Ureter (tissue), 1 donor: ENCODE measurements at regions not wholly inside any gene's neighbourhood (a gene's known extent, or its start where the extent isn't known, plus 50 kb on each side); places are given as distances from the start of the nearest gene placed in this dataset.

ENCODE experiments used
- DNase-seq: peaks from one replicate; pipeline ENCODE4 v3.0.0-alpha.2; 2020; ENCODE audit warnings: low spot score
- donor health status: DM: yes; HTN: yes; CAD: no.

DNA sequence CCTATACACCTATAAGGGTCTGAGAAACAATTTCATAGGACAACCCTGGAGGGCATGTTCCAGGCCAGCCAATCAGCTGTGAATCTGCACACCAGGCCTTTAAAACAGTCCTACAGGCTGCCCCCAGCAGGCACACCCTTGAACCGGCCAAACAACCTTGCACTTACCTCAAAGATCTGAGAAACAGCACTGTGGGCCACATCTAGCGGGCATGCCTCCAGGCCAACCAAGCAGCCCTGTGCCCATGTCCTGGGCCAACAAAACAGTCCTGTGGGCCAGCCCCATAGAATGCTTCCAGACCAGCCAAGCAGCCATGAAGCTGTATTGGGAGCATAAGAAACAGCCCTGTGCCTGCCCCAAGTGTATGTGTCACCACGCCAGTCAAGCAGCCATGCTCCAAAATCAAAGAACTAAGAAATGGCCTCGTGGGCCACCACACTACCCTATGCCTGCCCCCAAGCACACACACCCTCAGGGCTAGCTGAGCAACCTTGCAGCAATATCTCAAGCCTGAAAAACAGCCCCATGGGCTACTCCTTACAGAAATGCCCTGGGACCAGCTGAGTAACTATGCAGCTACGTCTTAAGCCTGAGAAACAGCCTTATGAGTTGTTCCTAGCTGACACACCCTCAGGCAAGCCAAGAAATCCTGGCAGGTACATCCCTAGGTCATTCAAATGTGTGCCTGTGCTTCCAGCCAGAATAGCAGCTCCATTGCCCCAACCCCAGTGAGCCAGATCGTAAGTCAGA is 2243.8 kb upstream of the C9orf72 start:
- no peak for DNase-seq

DNA sequence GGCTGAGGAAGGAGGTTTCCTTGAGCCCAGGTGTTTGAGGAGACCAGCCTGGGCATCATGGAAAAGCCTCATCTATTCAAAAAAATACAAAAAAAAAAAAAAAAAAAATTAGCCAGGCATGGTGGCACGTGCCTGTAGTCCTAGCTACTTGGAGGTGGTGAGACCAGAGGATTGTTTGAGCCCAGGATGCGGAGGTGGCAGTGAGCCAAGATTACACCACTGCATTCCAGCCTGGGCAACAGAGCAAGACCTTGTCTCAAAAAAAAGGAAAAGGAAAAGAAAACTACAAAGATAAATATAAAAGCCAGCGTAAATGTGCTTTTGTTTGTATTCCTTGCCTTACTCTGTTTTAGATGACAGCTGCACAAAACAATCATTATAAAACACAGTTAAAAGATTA is 2249.2 kb upstream of the C9orf72 start:
- no peak for DNase-seq

DNA sequence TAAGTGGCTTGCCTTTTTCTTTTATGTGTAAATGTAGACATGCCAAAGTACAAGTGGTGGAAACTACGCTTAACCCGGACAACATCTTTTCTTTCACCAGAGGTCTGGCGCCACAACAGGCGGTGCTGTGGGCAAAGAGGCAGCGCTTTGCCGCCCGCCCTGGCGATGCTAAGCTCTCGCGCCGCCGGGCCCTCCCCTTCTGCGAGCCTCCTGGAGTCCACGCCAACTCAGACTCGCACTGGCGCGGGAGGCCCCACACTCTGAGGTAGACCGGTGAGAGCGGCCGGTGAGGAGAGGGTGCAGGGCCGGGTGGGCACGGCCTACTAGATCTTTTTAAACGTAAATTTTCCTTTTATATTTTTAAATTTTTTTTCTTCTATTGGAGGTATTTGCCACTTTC is 2253.1 kb upstream of the C9orf72 start:
- DNase-seq: no peak

DNA sequence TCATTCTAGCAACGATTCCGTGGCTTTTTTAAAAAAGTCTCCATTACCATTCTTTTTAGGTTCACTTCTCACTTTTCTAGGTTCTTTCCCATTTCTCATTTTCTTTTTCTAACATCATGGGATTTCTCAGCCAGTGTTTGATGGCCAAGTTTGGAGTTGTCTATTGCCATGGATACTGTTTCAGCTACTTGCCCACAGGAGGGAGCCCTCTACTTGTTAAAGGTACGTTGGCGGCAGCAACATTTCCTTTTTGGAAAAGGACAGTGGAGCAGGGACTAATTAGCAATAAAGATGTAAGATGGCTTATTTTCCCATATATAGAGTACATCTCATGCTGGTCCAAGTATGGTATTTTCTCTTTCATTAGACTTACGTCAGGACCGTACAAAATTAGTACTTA is 2257.5 kb upstream of the C9orf72 start:
- no peak for DNase-seq

DNA sequence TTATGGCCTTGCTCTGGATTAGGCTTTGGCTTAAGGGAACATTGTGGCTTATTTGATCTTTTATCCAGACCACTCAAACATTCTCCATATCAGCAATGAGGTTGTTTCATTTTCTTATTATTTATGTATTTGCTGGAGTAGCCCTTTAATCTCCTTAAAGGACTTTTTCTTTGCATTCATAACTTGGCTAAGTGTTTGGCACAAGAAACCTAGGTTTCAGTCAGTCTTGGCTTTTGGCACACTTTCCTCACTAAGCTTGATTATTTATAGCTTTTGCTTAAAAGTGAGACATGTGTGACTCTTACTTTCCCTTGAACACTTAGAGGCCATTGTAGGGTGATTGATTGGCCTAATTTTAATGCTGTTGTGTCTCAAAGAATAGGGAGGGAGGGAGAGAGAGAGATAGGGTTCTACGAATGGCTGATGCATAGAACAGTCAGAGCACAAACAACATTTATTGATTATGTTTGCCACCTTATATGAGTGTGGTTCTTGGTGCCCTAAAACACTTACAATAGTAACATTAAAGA is 2265.3 kb upstream of the C9orf72 start:
- no peak for DNase-seq

DNA sequence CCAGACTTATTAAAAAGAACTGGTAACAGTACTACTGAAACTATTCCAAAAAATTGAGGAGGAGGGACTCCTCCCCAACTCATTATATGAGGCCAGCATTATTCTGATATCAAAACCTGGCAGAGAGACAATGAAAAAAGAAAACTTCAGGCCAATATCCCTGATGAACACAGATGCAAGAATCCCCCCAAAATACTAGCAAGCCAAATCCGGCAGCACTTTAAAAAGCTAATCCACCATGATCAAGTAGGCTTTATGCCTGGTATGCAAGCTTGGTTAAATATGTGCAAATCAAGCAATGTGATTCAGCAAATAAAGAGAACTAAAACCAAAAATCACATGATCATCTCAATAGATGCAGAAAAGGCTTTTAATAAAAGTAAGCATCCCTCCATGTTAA is 2271.0 kb upstream of the C9orf72 start:
- DNase-seq: no peak

DNA sequence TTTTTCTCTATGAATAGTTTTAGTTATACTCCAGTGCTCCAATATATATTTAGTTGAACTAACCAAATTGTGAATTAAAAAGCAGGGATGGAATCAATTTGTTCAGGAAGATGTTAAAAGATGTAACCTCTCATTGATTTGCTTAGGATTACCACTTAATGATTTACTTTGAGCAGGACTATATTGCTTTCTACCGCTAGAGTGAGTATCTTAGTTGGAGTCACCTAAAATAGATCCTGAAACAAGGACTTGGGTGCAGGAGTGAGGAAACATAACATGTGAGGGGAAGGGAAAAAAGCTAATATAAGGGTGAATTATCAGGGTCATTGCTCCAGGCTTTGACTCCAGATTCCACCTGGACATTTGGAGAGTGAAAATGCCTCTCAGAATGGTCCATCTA is 2277.4 kb upstream of the C9orf72 start:
- no peak for DNase-seq

DNA sequence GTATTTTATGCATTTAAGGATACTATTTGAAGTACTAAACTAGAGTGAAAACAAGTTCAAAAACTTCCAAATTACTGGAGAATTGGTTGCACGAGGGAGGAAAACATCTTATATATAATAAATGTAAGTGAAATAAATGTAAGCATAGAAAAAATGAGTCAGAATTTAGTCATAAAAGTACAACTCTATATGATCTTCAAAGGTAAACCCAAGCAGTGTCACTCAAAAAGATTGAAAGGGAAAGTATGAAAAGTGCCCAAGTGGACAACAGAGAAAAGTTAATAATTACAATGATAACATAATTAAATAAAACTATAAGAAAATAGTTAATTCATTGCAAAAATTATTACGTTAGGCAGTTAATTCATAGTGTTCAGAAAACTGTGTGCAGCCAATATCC is 2288.5 kb upstream of the C9orf72 start:
- DNase-seq: no peak

DNA sequence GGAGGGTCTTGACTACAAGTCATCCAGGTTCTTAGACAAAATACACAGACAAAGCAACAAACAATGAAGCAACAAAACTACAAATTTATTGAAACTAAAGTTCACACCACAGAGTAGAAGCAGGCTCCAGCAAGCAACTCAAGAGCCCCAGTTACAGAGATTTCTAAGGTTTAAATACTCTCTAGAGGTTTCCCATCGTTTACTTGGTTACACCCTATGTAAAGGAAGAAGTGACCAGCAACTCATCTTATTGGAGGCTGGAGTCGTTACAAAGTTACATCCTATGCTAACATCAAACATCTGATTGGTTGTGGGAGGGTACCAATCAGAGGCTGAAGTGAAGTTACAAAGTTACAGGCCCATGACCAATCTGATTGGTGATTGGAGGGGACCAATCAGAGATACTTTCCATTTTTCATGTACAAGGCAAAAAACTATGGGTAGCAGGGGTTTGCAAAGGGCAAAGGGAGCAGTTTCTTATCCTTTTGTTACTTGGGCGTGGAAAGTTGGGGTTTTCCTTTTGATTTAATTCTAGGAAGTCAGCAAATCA is 2292.6 kb upstream of the C9orf72 start:
- DNase-seq: no peak

DNA sequence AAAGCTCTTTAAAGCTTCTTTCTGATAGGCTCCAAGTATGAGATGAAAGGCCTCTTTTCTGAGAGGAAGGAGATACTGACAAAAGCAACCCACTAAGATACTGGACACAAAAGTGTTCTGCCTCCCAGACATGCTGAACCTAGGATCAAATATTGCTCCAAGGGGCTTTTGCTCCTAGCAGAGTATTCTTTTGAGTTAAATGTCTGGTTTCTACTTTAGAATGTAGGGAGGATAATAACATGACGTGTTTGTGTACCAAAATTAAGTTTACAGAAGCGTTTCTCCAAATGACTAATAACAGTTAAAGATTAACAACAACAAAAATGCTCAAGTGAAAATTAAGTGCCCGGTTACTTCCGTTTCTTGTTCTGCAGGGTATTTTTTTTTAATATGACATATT is 2293.3 kb upstream of the C9orf72 start:
- DNase-seq: no peak

DNA sequence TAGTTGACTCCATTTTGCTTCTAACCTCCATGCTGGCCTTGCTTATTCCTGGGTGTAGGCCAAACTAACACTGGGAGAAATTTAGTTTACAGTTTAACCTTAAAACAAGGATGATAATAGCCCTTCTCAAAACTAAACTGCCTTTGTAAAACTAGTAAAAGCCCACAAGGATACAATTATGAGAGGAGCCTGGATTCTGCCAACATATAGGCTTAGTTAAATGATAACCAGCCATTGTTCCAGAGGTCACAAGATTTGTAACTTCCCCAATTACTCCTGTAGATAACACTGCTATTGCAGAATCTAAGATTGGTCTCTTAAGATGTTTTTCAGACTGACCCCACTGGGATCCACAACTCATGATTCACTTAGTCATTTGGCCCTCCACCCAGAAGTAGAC is 2300.3 kb upstream of the C9orf72 start:
- DNase-seq: no peak

DNA sequence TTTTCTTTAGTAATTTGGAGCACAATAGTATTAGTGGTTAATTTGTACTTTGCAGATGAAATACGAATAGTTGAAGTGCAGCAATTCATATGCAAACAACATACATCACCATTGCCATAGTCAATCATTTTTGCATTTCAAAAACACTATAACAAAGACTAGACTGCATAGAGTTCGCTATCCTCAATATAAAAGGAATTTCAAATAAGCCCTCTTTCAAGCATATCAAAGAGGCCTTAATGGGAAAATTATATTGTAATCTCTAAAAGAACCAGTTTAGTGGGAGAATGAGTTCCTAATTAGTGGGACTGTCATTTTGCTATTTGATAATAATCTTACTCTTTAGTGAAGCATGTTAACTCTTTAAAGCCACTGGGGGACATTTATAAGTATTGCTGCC is 2302.3 kb upstream of the C9orf72 start:
- DNase-seq: no peak

DNA sequence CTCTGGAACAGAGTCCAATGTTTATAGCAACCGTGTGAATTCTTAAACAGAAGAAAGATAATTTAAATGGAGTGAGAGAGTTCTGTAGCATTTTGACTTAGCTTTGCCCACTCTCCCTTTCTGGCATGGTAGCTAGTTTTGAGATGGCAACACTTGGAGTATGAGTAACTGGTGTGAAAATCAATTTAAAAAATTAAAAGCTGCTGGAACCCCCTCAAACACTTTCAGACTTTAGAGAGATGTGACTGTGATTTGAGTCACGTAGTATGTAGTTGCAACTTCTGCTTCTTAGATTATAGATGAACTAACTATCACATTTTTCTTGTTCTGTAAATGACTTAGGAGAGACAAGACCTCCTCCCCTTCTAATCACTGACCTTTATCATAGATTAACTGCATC is 2309.5 kb upstream of the C9orf72 start:
- no peak for DNase-seq

DNA sequence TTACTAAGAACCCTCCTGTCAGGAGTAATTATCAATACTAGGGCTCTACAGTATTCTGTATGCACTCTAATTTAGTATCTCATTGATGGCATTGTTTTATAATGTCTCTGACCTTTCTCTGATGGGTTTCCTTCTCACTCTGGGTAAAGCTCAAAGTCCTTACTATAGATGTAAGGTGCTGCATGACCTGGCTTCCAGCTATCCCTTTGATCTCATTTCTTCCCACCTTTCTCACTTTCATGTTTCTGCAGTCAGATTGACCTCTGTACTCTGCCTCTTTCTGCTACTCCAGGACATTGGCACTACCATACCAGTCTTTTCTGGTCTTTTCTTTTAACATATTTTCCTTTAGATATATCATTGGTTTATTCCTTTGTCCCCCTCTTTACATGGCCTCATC is 2332.8 kb upstream of the C9orf72 start:
- no peak for DNase-seq

DNA sequence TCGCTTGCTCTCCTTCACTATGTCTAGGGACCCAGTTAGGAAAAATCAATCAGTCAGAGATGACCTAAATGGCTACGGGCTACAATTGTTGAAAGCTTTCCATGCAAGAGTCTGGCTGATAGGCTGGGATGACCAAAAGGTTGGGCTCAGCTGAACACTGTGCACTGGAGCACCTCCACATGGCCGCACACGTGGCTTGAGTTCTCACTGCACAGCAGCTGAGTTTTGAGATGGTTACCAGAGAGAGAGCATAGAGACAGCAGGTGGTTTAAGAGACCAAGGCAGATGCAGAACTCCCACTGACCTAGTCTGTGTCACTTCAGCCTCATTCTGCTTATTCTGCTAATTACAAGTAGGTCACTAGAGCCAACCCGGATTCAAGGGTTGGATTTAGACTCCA is 2354.8 kb upstream of the C9orf72 start:
- DNase-seq: no peak

DNA sequence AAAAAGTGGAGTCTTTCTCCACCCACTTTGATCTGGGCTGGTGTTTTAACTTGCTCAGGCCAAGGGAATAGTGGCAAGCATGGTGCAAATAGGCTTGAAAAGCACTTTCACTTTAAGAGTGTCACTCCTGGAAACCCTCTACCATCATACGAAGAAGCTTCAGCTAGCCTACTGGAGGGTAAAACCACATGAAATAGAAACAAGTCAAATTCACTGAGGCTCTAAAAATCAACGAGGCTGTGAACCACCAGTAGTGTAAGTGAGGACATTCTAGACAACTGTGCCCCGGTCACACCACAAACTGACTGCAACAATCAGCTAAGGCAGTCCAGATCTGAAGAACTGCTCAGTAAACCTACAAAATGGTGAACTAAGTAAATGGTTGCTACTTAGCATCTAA is 2366.3 kb upstream of the C9orf72 start:
- no peak for DNase-seq

DNA sequence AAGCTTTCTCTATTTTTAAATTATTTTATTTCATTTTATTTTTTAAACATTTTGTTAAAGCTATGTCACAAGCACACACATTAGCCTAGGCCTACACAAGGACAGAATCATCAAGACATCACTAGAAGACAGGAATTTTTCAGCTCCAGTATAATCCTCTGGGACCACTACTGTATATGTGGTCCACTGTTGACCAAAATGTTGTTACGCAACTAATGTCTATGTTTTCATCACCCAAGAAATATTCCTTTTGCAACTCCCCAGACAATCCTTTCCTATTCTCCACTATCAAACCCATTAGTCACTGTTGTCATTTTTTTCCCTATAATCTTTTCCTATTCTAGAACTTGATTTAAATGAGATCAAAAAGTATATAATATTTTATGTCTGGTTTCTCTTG is 2371.7 kb upstream of the C9orf72 start:
- no peak for DNase-seq

DNA sequence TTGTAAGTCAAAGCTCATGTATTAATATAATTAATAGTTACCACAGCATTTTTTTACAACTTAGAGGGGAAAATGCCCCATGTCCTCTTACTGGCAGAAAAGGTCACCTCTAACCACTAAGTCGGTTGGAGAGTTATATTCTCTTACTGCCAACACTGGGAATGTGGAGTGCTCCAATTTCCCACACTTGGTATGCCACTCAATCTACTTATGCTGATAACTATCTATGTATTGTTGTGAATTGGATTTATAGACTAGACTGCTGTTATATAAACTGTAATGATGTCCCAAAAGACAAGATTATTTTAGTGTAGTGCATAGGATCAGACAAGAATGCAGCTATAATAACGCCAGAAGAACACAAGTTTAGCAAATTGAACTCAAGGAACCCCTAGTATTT is 2385.2 kb upstream of the C9orf72 start:
- DNase-seq: no peak

DNA sequence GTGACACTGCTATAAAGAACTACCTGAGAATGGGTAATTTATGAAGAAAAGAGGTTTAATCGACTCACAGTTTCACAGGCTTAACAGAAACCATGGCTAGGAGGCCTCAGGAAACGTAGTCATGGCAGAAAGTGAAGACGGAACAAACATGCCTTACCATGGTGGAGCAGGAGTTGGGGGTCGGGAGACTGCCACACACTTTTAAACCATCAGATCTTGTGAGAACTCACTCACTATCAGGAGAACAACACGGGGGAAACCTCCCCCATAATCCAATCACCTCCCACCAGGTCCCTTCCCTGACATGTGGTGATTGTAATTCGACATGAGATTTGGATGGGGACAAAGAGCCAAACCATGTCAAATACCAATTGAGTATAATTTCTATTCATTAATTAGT is 2392.6 kb upstream of the C9orf72 start:
- no peak for DNase-seq

DNA sequence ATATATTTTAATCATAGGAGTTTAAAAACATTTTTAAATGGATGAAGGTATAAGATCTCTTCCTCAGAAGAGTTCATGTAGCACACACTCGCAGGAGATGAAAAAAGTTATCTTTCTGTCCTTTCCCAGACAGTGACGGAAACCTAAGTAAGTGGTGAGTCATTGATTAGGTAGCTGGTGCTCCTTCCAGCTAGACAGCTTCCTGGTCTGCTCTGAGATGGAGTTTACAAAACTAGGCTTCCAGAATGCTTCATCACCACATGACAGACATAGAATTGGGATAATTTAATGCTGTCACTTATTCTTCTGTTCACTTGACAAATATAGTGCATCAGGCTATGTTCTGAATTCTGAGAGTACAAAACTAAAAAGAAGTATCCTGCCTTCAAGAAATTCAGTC is 2393.0 kb upstream of the C9orf72 start:
- no peak for DNase-seq

DNA sequence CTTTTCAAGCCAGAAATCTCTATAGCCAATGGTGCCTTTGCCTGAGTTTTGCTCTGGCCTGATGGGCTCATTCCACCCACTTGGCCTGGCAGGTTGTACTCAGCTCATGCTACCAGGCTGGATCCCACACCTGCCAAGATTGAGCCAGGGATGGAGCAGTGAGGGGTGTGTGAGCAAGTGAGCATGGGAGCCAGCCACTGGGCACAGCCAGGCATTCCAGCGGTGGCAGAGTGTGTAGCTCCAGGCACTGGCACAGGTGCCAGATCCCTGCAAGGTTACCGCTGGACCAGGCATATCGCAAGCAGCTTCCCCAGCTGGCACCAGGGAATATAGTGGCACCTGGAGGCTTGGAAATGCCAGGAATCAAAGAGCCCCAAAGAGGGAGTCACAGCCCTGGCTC is 2395.6 kb upstream of the C9orf72 start:
- no peak for DNase-seq

DNA sequence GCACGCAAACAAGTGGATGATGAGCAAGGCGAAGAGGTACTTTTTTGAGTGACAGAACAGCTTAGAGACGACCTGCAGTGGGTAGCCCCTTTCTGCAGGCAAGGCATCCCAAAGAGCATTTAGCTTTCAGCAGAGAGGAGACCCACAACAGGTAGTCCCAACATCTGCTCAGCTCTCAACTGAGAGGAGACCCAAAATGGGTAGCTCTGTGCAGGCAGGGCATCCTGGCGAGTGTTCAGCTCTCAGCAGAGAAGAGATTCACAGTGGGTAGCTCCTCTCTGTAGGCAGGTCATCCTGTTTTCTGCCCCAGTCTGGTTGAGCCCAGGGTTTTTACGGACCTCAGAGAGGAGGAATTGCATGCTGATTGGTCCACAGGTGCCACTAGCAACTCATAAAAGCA is 2396.1 kb upstream of the C9orf72 start:
- DNase-seq: no peak

DNA sequence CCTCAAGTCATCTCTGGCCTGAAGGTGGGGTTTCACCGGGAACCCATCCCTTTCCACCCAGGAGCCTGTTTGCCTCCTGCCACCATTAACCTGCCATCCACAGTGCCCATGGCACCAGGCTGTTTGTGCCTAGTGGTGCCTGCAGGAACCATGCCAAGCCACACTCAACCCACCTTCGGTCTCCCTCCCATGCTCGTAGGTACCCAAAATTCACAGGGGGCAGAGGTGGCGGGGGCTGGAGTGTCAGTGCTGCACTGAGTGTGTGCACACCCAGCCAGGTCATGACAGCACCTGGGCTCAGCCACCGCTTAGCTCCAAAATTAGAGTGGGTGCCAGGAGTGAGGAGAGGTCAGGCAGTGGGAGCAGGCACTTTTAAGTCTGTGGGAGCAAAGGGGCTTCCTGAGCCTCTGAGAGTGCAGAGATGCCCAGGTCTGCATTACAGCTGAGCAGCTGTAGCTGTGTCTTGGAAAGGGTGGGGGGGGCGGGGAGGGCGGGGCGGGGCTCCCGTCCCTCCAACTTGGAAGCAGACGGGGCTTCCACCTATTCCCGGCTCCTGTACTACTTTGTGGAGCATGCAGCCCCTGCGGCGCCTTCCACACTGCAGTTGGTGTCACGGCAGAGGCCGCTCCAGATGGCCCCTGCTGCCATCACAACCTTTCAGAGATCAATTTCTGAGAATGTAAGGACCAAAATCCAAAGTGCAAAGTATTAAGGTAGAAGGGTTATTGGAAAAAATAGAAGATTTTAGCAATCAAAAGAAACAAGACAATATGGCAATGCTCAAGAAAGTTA is 2396.8 kb upstream of the C9orf72 start:
- DNase-seq: no peak
